ENCODE measurements at regions not wholly inside any gene's neighbourhood (a gene's known extent, or its start where the extent isn't known, plus 50 kb on each side); places are given as distances from the start of the nearest gene placed in this dataset.
"Not testable (repeated sequence)": the region's sequence is repeated elsewhere in the genome, so short reads cannot be mapped to it uniquely, and the experiment has no call there.

- DNase-seq (ENCODE audit: low spot score) = no peak
Observed at GRCh38 chr2:236348279-236348678, 84.1 kb upstream of the ASB18 start.

- DNase-seq (ENCODE audit: low spot score) = no peak
Observed at GRCh38 chr2:236348976-236349375, 84.8 kb upstream of the ASB18 start.

GRCh38 chr2:236350426-236350825 is 86.2 kb upstream of the ASB18 start:
- no peak for DNase-seq (ENCODE audit: low spot score)

- no peak for DNase-seq (ENCODE audit: low spot score)
Observed at GRCh38 chr2:236351966-236352525, 87.8 kb upstream of the ASB18 start.

- no peak for DNase-seq (ENCODE audit: low spot score)
Observed at GRCh38 chr2:236352761-236353593, 88.8 kb upstream of the ASB18 start.

- no peak for DNase-seq (ENCODE audit: low spot score)
Observed at GRCh38 chr2:236353594-236353942, 89.4 kb upstream of the ASB18 start.

GRCh38 chr2:236354056-236354940 is 90.1 kb upstream of the ASB18 start:
- DNase-seq (ENCODE audit: low spot score) = no peak

- no peak for DNase-seq (ENCODE audit: low spot score)
Observed at GRCh38 chr2:236354973-236355595, 90.9 kb upstream of the ASB18 start.

GRCh38 chr2:236355911-236356310 is 91.7 kb upstream of the ASB18 start:
- no peak for DNase-seq (ENCODE audit: low spot score)

- not testable (repeated sequence) for DNase-seq (ENCODE audit: low spot score)
Observed at GRCh38 chr2:236356321-236356720, 92.1 kb upstream of the ASB18 start.

- not testable (repeated sequence) for DNase-seq (ENCODE audit: low spot score)
Observed at GRCh38 chr2:236358482-236358881, 94.3 kb upstream of the ASB18 start.

GRCh38 chr2:236359426-236360045 is 95.3 kb upstream of the ASB18 start:
- no peak for DNase-seq (ENCODE audit: low spot score)

- no peak for DNase-seq (ENCODE audit: low spot score)
Observed at GRCh38 chr2:236360496-236360895, 96.3 kb upstream of the ASB18 start.

GRCh38 chr2:236363711-236364277 is 99.6 kb upstream of the ASB18 start:
- DNase-seq (ENCODE audit: low spot score) = no peak

- DNase-seq (ENCODE audit: low spot score) = no peak
Observed at GRCh38 chr2:236365258-236366048, 101.2 kb upstream of the ASB18 start.

- no peak for DNase-seq (ENCODE audit: low spot score)
Observed at GRCh38 chr2:236366049-236366387, 101.8 kb upstream of the ASB18 start.

- DNase-seq (ENCODE audit: low spot score) = no peak
Observed at GRCh38 chr2:236366397-236366796, 102.2 kb upstream of the ASB18 start.

GRCh38 chr2:236367506-236368289 is 103.5 kb upstream of the ASB18 start:
- DNase-seq (ENCODE audit: low spot score) = no peak

- DNase-seq (ENCODE audit: low spot score) = no peak
Observed at GRCh38 chr2:236369661-236370062, 105.5 kb upstream of the ASB18 start.

GRCh38 chr2:236370847-236371409 is 106.7 kb upstream of the ASB18 start:
- DNase-seq (ENCODE audit: low spot score) = no peak

All from hematopoietic multipotent progenitor cell treated with erythropoietin and hydrocortisone succinate and interleukin-3 and kit ligand, for 17 days (in vitro differentiated cells).